Type B pancreatic cell (in vitro differentiated cells): ENCODE measurements at regions not wholly inside any gene's neighbourhood (a gene's known extent, or its start where the extent isn't known, plus 50 kb on each side); places are given as distances from the start of the nearest gene placed in this dataset.

Source experiments
- DNase-seq: peaks from one replicate; pipeline ENCODE4 v3.0.0; 2021; ENCODE audit warnings: mixed read lengths; ENCODE audit not compliant: unreplicated experiment; ENCODE audit errors: extremely low spot score
- H3K27ac Mint-ChIP-seq: 2 replicates; pipeline ENCODE4 v1.8.0; 2021; ENCODE audit warnings: mild to moderate bottlenecking, mixed read lengths
- H3K27me3 Mint-ChIP-seq: 2 replicates; pipeline ENCODE4 v1.8.0; 2021; ENCODE audit warnings: mixed read lengths
- H3K36me3 Mint-ChIP-seq: 2 replicates; pipeline ENCODE4 v1.8.0; 2021; ENCODE audit warnings: mixed read lengths
- H3K4me1 Mint-ChIP-seq: one replicate; pipeline ENCODE4 v1.8.0; 2021; ENCODE audit warnings: mixed read lengths; ENCODE audit not compliant: unreplicated experiment
- H3K4me3 Mint-ChIP-seq: 2 replicates; pipeline ENCODE4 v1.8.0; 2021; ENCODE audit warnings: mild to moderate bottlenecking, mixed read lengths
- H3K9me3 Mint-ChIP-seq: 2 replicates; pipeline ENCODE4 v1.8.0; 2021; ENCODE audit warnings: mixed read lengths
- TF ChIP-seq, protein P1 (sequence below): fragments of 200-600 bp; sonication (generic); conservative IDR thresholded peaks from 2 replicates; pipeline ENCODE4 v1.5.0; 2021; ENCODE audit warnings: antibody characterized with exemption, mild to moderate bottlenecking

DNA sequence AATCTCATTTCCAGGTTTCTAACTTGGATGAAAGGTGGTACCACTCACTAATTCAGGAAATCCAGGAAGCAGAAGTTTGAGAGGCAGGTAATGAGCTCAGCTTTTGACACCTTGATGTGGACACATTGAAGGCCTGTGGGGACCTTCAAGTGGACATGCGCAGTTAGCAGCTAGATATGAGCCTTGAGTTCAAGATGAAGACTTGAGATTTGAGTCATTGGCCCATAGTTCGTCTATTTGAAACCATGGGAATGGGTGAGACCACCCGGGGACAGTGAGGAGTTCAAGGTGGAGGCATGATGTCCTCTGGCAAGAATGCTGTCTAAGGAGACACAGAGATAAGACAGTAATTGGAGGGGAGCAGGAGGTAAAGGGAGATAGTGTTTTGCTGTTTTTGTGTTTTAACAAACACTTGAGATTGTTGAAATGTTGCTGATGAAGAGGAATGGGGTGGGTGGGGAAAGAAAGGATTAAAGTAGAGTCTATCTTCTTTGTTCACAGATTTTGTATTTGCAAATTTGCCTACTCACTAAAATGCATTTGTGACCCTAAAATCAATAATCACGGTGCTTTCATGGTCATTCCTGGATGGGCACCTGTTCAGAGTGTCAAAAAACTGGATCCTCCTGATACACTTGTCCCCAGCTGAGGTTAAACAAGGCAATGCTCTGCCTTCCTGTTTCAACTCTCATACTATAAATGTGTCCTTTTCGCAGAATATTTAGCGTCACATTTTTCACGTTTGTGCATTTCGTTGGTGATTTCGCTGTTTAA is 69.5 kb upstream of the PLXNC1 start:
- no peak overlapping the region for H3K4me3 Mint-ChIP-seq
- H3K27me3 Mint-ChIP-seq = peaks cover 13% of the 10 kb centered on the region
- peaks cover 30% of the 10 kb centered on the region for H3K4me1 Mint-ChIP-seq
- H3K27ac Mint-ChIP-seq = no peak overlapping the region
- DNase-seq = no peak
- H3K9me3 Mint-ChIP-seq = peaks cover 10% of the 10 kb centered on the region
- H3K36me3 Mint-ChIP-seq = no peaks in the 10 kb centered on the region
- TF ChIP-seq, protein P1, sequence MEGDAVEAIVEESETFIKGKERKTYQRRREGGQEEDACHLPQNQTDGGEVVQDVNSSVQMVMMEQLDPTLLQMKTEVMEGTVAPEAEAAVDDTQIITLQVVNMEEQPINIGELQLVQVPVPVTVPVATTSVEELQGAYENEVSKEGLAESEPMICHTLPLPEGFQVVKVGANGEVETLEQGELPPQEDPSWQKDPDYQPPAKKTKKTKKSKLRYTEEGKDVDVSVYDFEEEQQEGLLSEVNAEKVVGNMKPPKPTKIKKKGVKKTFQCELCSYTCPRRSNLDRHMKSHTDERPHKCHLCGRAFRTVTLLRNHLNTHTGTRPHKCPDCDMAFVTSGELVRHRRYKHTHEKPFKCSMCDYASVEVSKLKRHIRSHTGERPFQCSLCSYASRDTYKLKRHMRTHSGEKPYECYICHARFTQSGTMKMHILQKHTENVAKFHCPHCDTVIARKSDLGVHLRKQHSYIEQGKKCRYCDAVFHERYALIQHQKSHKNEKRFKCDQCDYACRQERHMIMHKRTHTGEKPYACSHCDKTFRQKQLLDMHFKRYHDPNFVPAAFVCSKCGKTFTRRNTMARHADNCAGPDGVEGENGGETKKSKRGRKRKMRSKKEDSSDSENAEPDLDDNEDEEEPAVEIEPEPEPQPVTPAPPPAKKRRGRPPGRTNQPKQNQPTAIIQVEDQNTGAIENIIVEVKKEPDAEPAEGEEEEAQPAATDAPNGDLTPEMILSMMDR = no peak

DNA sequence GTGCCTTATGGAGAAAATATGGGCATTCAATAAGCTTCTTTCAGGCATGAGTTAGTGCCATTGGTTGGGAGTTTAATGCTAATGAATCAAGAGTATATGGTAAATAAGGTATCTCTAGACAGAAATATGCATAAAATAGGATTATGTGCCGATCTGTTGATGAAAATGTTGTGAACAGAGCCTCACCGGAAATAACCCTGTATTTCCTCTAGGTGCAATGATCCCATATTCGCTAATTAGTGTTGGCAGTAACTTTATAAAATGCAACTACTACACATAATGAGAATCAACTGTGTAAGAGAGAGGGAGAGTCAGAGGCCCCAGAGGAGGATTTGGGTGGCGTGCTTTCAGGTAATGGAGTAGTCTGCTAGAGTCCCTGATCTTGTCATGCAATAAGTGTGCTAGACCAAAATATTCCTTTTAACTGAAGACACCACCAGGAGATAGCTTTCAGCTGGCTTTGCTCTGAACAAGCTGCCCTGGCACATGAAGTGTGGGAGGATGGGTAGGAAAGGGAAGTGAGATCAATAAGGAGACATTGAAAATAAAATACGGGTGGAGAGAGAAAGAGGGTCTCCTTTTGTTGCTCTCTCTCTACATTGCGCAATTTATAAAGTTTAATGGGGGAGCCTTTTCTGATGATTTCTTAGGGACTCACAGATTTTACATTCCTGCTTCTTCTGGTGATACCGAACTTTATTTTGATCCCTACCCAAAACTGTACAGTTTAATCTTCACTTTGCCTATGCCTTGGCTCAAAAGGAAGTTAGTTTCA is 68.6 kb upstream of the PLXNC1 start:
- Mint-ChIP-seq H3K4me3 (no peak overlapping the region), H3K4me1 (peaks cover 24% of the 10 kb centered on the region), H3K9me3 (peaks cover 10% of the 10 kb centered on the region), H3K36me3 (no peaks in the 10 kb centered on the region), H3K27ac (no peak overlapping the region), H3K27me3 (peaks cover 8% of the 10 kb centered on the region)
- no peak for DNase-seq
- TF ChIP-seq, protein P1 = no peak

DNA sequence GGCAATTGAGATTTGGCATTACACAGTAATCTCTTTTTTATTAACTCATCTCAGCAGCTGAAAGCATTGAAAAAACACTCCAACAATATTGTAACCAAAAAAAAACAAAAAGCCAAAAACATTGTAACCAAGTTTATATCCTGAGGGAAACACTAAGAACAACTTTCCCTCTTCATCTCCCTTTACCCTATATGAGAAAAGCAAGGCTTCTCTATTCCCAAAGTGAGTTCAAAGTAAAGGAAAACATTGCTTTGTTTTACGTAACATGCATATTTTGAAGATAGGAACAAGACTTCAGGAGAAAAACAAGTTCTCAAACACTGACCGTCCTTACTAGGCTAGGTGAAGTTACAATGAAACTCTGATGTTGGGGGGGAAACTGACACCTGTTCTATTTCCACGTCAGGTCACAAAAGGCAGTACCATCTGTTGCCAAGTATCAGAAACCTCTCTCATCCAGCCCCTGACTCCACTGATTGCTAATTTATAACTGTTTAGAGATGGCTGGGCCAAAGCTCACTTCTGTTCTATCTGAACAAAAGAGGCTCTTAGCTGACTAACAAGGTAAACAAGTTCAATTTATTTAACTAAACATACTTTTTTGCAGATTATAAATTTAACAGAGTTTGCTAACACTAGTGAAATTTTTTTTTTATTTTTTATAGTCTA is 67.9 kb upstream of the PLXNC1 start:
- Mint-ChIP-seq H3K4me3 (no peak overlapping the region), H3K36me3 (no peaks in the 10 kb centered on the region), H3K9me3 (peaks cover 10% of the 10 kb centered on the region), H3K27me3 (peaks cover 8% of the 10 kb centered on the region), H3K27ac (no peak overlapping the region), H3K4me1 (peaks cover 16% of the 10 kb centered on the region)
- no peak for DNase-seq
- TF ChIP-seq, protein P1 = no peak

DNA sequence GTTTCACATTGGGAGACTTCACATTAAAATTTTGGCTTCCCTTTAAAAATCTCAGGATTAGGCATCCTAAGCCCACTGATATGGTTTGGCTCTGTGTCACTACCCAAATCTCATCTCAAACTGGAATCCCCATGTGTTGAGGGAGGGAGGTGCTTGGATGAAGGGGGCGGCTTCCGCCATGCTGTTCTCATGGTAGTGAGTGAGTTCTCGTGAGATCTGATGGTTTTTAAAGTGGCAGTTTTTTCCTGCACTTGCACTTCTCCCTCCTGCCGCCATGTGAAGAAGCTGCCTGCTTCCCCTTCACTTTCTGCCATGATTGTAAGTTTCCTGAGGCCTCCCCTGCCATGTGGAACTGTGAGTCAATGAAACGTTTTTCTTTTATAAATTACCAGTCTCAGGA is 65.7 kb upstream of the PLXNC1 start:
- H3K36me3 Mint-ChIP-seq = no peaks in the 10 kb centered on the region
- DNase-seq = no peak
- peaks cover 8% of the 10 kb centered on the region for H3K27me3 Mint-ChIP-seq
- H3K9me3 Mint-ChIP-seq = peaks cover 10% of the 10 kb centered on the region
- TF ChIP-seq, protein P1 = no peak
- H3K4me3 Mint-ChIP-seq = no peak overlapping the region
- H3K27ac Mint-ChIP-seq = no peak overlapping the region
- peaks cover 15% of the 10 kb centered on the region for H3K4me1 Mint-ChIP-seq

DNA sequence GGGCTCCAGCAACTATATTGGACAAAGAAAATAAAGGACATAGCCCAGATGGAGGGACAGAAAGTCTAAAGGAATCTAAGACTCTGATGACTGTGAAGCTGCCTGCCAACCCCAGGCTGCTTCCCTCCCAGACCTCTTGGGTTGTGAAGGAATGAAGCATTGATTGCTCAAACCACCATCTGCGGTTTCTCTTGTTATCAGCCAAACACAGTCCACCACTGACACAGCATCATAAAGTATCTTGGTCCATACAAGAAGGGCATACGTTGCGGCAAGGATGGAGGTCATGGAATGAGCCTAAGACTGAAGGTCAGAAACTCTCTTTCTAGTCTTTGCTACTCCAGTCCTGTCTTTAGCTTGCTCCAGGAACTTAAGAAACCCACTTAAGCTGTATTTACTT is 58.5 kb upstream of the PLXNC1 start:
- no peak for DNase-seq
- Mint-ChIP-seq H3K27ac (no peak overlapping the region), H3K4me3 (no peak overlapping the region)

More for the DNA sequence above, 58.5 kb upstream of the PLXNC1 start:
- H3K4me1 Mint-ChIP-seq = no peaks in the 10 kb centered on the region
- no peaks in the 10 kb centered on the region for H3K36me3 Mint-ChIP-seq
- H3K27me3 Mint-ChIP-seq = peaks cover 8% of the 10 kb centered on the region
- no peaks in the 10 kb centered on the region for H3K9me3 Mint-ChIP-seq
- TF ChIP-seq, protein P1 = no peak
